GM10248 (cell line): ENCODE measurements at regions not wholly inside any gene's neighbourhood (a gene's known extent, or its start where the extent isn't known, plus 50 kb on each side); places are given as distances from the start of the nearest gene placed in this dataset.
"Not testable (repeated sequence)": the region's sequence is repeated elsewhere in the genome, so short reads cannot be mapped to it uniquely, and the experiment has no call there.

Experiments used
- CTCF ChIA-PET: fragments of 300-600 bp; sonication (Branson Sonifier 250); formaldehyde crosslinking; extraction: SDS; loops from one replicate; lab custom pipeline; 2021; ENCODE audit warnings: antibody characterized with exemption; lab: Yijun Ruan, JAX
- POLR2A ChIA-PET: fragments of 350-650 bp; sonication (Branson Sonifier 250); formaldehyde crosslinking; extraction: SDS; loops from one replicate; lab custom pipeline; 2020; ENCODE audit warnings: antibody characterized with exemption; lab: Yijun Ruan, JAX
- DNase-seq: peaks from one replicate; pipeline ENCODE4 v3.0.0; 2012; ENCODE audit errors: extremely low spot score
- TF ChIP-seq, protein P1 (sequence below): IDR thresholded peaks from 2 replicates; pipeline ENCODE4 v1.5.1; 2012; ENCODE audit warnings: mild to moderate bottlenecking, low read depth; ENCODE audit errors: extremely low read depth, missing control alignments, control extremely low read depth

GRCh38 chr14:45785240-45785639, 532.2 kb upstream of the MIS18BP1 start:
- DNase-seq = no peak

GRCh38 chr14:45766247-45766646, 513.2 kb upstream of the MIS18BP1 start:
- TF ChIP-seq, protein P1, sequence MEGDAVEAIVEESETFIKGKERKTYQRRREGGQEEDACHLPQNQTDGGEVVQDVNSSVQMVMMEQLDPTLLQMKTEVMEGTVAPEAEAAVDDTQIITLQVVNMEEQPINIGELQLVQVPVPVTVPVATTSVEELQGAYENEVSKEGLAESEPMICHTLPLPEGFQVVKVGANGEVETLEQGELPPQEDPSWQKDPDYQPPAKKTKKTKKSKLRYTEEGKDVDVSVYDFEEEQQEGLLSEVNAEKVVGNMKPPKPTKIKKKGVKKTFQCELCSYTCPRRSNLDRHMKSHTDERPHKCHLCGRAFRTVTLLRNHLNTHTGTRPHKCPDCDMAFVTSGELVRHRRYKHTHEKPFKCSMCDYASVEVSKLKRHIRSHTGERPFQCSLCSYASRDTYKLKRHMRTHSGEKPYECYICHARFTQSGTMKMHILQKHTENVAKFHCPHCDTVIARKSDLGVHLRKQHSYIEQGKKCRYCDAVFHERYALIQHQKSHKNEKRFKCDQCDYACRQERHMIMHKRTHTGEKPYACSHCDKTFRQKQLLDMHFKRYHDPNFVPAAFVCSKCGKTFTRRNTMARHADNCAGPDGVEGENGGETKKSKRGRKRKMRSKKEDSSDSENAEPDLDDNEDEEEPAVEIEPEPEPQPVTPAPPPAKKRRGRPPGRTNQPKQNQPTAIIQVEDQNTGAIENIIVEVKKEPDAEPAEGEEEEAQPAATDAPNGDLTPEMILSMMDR = no peak
- POLR2A ChIA-PET = no interaction called here
- DNase-seq = no peak
- CTCF ChIA-PET = no interaction called here

More at GRCh38 chr14:45785240-45785639, 532.2 kb upstream of the MIS18BP1 start:
- POLR2A ChIA-PET = no interaction called here
- CTCF ChIA-PET = no interaction called here
- TF ChIP-seq, protein P1 = no peak

GRCh38 chr14:45757655-45758054, 504.7 kb upstream of the MIS18BP1 start:
- TF ChIP-seq, protein P1 = no peak
- no peak for DNase-seq
- ChIA-PET POLR2A (no interaction called here), CTCF (interaction anchor here (1.3 kb wide), 1 partner anchor 10 kb away, joined by 4 read pairs; no protein-coding TSS in a partner anchor)

GRCh38 chr14:45756412-45756811, 503.4 kb upstream of the MIS18BP1 start:
- DNase-seq, POLR2A ChIA-PET: not testable (repeated sequence)
- CTCF ChIA-PET = interaction anchor here (0.8 kb wide), 1 partner anchor 9 kb away, joined by 3 read pairs; no protein-coding TSS in a partner anchor

GRCh38 chr14:45743884-45744283, 490.9 kb upstream of the MIS18BP1 start:
- TF ChIP-seq, protein P1 = no peak
- ChIA-PET POLR2A (no interaction called here), CTCF (no interaction called here)
- no peak for DNase-seq

DNA sequence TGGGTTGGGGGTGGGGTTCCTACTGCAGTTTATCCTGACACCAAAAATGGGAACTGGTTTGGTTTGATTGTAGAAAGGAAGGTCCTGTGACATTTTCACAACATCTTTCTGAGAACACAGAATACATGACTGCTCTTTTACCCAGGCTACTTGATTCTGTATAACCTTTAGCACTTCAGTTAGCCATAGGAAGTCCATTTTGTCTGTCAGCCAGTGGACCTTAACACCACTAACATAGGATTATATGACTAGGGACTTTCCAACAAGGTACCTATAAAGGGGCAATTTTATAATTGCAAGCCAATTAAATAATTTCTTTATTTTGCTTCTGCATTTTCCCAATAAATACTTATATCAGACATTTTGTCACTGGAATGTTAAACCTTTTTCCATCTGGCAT, 489.2 kb upstream of the MIS18BP1 start:
- POLR2A ChIA-PET = no interaction called here
- TF ChIP-seq, protein P1 = no peak
- CTCF ChIA-PET = interaction anchor here (0.8 kb wide), 1 partner anchor 10 kb away, joined by 4 read pairs; no protein-coding TSS in a partner anchor
- DNase-seq = no peak

- CTCF ChIA-PET = no interaction called here
These were observed 475.6 kb upstream of the MIS18BP1 start for GRCh38 chr14:45728434-45729225.

More at GRCh38 chr14:45728434-45729225, 475.6 kb upstream of the MIS18BP1 start:
- TF ChIP-seq, protein P1 = no peak
- DNase-seq = no peak
- POLR2A ChIA-PET = no interaction called here
